Fibroblast of skin of scalp (primary cell): ENCODE measurements at regions not wholly inside any gene's neighbourhood (a gene's known extent, or its start where the extent isn't known, plus 50 kb on each side); places are given as distances from the start of the nearest gene placed in this dataset.
"Not testable (repeated sequence)": the region's sequence is repeated elsewhere in the genome, so short reads cannot be mapped to it uniquely, and the experiment has no call there.

Source experiments
- DNase-seq: peaks from one replicate; pipeline ENCODE4 v3.0.0-alpha.2; 2013

DNA sequence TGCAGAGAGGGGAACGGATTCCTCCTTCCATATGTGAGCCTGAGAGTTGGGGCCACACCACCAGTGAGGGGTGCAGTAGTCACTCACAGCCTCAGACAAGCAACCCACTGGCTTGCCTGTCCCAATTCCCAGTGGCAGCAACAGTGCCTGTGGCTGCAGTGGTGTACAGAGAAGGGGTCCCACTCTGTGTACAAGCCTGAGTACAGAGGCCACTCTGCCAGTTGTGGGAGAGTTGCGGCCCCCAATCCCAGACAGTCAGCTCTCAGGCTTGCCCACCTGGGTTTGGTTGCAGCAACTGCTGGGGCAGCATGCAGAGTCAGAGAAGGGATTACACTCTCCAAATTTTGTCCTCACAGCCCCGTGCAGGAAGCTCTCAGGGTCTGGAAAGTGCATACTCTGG lies 133.2 kb upstream of the RFX3 start:
- DNase-seq, result no peak

DNA sequence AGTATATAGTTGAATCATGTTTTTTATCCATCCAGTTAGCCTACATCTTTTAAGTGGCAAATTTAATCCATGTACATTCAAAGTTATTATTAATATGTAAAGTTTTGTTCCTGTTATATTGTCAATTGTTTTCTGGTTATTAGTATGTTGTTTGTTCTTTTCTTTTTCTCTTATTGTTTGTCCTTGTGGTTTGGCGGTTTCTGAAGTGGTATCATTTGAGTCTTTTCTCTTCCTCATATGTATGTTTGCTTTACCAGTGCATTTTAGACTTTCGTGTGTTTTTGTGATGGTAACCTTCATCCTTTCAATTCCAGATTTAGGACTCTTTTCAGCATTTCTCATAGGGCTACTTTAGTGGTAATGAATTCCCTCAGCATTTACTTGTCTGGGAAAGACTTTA lies 130.4 kb upstream of the RFX3 start:
- no peak for DNase-seq

DNA sequence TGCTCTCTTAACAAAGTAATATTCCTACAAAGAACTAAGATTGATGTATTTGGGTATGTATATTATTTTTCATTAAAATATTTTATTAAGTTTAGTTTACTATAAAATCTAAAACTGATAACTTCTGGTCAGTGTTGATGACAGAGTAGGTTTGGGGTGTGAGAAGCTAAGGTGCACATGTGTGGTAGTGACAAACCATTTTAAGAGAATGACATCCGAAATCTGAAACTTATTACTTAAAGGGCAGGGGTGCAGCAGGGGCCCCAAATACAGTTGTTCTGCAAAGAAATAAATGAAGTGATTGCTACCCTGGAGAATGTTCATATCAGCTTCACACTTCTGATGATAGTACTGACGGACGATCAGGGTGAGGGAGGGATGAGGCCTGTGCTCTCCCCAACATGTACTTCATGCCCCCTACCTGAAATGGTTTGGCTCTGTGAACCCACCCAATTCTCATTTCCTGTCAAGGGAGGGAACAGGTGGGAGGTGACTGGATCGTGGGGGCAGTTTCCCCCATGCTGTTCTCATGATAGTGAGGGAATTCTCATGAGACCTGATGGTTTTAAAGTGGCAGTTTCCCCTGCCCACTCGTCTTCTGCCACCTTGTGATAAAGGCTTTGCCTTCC lies 125.3 kb upstream of the RFX3 start:
- DNase-seq, result no peak

DNA sequence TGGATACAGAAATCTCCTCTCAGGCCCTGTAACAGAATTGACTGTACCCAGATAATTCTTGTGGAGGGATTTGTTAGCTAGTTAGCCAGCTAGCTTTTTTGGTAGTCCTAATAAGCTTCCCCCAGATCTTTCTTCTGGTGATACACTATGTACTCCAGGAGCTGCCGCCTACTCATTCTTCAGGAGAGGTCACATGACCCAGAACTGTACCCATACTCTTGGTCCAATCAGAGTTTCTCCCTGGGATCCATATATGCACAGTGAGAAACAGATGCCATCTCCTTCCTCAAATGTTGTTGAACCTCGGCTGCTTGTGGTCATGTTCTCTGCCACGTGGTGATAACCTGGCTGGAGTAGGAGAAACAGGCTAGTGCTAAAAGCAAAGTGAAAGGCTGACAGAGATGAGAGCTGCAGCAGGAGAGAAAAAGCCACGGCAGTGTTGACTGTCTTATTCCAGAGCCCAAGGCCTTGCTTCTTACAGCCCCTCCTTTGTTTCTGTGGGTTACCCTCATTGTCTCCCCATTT lies 123.0 kb upstream of the RFX3 start:
- no peak for DNase-seq

DNA sequence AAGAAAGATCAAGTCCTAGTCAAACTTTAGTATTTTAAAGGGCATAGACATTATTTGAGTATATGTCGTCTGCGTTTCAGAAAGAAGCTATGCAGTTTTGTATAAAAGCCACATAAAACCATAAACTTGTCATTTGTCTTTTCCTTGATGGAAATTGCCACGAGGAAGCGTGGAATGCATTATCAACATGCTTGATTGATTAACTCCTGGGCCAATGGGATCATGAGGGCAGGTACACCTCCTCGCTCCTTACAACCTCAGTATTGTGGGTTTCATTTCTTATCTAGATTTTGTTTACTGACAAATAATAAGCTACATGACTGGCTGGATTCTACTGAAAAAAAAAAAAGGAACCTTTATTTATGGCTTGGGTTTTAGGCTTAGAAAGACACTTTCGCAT lies 122.5 kb upstream of the RFX3 start:
- no peak for DNase-seq

DNA sequence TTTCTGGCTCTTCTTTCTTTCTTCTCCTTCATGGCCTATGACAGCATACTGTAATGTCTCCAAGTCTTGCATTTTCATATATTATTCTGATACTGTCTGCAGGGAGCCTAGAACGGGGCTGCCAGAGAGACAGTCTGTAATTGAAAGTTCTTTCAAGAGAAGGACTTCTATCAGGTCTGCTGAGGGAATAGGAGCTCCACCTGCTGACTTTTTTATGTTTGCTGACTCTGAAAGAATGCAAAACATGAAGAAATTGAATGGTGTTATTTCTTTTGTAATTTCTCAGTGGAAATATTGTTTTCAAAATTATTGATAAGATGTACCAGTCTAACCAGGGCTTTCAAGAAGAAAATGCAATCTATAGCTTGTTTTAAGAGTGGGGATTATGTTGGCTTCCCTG lies 121.9 kb upstream of the RFX3 start:
- DNase-seq, result no peak

DNA sequence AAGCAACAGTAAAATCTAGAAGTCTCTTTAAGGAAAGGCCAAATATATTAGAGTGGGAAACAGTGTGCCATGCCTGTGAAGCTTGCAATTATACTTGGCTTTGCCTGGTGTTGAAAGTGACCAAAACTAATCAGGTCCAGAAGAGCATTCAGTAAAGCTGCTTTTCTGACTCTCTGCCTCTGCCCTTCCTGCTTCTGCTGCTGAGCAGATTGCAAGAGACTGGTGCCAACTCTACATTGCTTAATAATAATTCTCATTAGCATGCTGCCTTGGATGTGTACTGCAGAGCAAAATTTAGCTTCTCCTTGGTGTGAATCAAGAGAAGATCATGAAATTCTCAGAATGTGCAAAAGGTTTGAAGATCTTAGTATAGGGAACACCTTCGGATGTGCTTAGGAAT lies 120.4 kb upstream of the RFX3 start:
- DNase-seq, result no peak

DNA sequence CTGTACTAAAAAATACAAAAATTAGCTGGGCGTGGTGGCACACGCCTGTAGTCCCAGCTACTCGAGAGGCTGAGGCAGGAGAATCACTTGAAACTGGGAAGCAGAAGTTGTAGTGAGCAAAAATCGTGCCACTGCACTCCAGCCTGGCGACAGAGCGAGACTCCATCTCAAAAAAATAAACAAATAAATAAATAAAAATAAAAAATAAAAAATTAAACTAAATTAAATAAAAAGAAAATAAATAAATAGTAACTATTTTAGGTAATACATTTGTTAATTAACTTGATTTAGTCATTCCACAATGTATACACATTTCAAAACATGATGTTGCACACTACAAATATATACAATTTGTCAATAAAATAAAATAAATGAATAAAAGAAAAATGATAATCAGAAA lies 116.3 kb upstream of the RFX3 start:
- not testable (repeated sequence) for DNase-seq

DNA sequence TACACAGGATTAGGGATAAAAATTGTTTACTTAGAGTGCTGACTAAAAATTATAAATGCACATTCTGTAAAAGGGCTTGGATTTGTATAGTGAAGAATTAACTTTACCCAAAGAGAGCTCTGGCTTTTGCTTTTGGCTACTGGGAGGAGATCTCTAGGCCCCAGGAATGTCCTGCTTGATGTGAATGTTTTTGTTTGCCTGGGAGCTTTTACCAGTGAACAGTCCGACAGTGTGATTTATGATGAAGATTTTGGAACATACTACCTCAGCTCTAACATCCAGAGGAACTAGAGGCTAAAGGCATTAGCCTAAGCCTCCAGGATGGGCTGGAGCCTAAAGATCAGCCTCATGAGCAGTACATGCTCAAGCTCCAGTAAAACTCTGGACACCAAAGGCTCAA lies 103.7 kb upstream of the RFX3 start:
- DNase-seq, result no peak

DNA sequence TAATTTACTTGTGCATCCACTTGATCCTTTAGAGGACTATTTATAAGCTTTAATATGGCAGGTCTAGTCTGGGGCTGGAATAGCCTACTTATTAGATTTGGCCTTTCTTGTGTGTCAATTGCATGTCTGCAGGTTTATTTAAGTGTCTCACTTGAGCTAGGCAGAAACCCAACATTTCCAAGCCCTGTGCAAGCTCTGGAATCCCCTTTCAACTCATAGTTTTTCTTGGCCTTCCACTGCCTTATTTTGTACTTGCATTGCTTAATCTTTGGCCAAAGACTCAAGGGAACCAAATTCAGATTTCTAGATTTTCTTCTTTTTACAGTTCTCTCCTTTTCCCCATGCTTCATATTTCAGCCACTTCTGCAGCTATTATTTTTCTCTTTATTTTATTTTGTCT lies 102.4 kb upstream of the RFX3 start:
- DNase-seq, result no peak

DNA sequence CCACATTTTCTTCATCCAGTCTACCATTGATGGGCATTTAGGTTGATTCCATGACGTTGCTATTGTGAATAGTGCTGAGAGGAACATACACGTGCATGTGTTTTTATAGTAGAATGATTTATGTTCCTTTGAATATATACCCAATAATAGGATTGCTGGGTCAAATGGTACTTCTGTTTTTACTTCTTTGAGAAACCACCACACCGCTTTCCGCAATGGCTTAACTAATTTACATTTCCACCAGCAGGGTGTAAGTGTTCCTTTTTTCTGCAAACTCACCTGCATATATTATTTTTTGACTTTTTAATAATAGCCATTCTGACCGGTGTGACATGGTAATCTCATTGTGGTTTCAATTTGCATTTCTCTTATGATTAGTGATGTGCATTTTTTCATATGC lies 82.2 kb upstream of the RFX3 start:
- no peak for DNase-seq

DNA sequence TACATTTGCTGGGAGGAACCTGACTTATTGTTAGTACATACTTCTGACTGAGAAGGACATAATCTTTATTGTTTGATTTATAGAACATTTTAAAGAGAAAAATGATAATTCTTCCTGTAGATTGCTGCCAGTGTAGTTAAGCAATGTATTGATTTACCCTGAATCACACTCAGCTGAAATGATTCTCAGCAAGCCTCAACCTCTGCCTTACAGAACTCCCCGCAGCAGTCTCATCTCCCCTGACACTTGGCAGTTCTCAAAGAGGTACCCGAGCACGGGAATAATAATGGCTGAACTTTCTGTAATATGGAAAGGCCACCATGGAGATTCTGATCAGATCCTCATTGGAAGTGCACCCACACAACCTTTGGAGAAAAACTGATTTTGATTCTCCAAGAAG lies 74.9 kb upstream of the RFX3 start:
- no peak for DNase-seq

DNA sequence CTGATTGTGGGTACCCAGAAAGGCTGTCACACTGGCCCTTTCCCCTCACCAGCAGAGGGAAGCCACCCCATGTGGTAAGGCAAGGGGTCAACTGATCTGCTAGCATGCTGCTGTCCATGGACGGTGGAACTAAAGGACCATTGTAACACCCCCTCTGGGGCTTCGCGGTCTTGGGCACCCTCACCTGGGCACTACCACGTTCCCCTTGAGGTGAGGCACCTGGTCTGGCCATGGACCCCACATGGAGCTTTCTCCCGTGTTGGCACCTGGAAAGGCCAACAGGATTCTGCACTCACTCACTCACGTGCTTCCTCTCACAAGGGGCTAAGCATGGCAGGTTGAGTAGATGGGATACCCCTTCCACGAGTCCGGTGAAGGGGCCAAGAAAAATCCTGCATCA lies 72.0 kb upstream of the RFX3 start:
- no peak for DNase-seq

DNA sequence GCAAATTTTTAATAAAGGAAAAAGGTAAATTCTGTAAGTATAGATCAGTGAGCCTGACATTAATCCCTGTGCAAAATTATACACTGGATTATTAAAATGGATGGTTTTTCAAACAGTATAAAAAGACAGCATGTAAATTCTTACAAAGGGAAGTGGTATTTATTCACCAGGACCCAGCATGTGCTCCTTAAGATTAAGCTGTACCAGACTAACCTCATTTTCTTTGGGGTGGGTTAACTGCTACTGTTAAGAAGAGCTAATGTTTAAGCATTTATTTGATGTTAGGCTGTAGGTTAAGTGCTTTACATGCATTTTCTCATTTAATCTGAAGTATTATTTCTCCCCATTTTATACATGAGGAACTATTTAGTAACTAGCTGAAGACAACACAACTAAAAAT lies 60.3 kb upstream of the RFX3 start:
- no peak for DNase-seq

DNA sequence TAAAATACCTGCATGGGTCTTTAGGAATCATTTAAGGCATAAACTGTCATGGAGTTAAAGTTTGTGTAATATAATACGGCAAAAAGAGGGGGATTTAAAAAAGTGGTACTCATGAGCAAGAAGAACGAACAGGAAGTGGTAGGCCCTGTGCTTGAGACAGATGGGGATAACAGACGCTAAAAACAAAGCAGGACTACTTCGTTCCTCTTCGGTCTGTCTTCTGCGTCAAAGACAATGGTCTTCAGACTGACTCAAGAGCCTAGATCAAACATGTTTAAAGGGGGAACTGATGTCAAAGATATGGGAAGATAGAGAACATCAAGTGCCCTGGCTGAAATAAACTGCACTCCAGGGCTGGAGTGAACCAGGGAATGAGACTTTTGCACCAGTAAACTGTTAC lies 59.8 kb upstream of the RFX3 start:
- DNase-seq, result no peak

DNA sequence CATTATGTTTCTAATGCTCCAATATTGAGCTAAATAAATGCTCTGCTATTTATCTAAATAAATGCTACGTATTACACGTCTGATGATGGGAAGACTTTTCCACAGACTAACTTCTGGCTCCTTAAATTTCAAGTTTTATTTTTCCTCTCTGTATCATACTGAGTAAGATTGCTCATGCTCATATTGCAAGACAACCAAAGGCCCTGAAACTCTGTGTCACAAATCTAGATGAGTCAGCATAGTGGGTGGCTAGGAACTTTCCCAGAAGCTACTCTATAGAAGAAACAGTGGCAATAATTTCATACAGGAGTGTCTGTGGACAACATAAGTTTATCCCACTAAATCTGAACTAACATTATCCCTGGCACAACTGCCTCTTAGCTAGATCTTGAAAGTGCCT lies 53.0 kb upstream of the RFX3 start:
- DNase-seq, result peak; percentile 57

DNA sequence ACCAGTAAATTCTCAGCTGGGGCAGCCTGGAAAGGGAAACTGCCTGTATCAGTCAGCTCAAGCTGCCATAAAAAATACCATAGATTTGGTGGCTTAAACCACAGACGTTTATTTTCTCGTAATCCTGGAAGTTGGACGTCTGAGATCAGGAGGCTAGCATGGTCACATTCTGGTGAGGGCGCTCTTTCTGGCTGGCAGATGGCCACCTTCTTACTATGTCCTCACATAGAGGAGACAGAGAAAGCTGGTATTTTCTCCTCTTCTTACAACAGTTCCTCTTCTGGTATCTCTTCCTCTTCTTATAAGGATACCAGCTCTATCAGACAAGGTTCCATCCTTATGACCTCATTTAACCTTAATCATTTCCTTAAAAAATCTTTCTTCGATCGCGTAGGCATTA lies 50.5 kb upstream of the RFX3 start:
- DNase-seq, result no peak

DNA sequence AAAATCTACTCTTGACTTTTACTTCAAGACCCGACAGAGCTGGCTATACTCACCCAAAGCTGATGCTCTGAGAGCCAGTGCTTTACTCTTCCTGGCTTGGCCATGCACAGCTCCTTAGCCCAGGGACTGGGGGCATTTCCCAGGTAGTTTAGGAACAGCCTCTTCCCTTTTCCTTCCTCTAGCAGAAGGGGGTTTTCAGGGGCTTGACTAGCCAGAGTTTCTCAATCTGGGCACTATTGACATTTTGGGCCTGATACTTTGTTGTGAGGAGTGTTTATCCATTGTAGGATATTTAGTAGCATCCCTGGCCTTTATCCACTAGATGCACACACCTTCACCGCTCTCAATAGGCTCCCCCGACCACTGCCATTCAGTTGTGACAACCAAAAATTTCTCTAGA lies 50.0 kb upstream of the RFX3 start:
- no peak for DNase-seq
